GM06990 (cell line): ENCODE measurements at regions not wholly inside any gene's neighbourhood (a gene's known extent, or its start where the extent isn't known, plus 50 kb on each side); places are given as distances from the start of the nearest gene placed in this dataset.

Experiments used
- DNase-seq: peaks from one replicate; pipeline ENCODE4 v3.0.0-alpha.2; 2011; ENCODE audit not compliant: insufficient read length; ENCODE audit errors: extremely low read depth
- H3K27me3 ChIP-seq: replicated peaks from 2 replicates; pipeline ENCODE4 v1.6.0; 2011; ENCODE audit warnings: low read length; ENCODE audit not compliant: control insufficient read depth, insufficient read depth
- H3K36me3 ChIP-seq: 2 replicates; pipeline ENCODE4 v1.5.1; 2011; ENCODE audit warnings: low read length; ENCODE audit not compliant: control insufficient read depth, insufficient read depth
- H3K4me3 ChIP-seq: replicated peaks from 2 replicates; pipeline ENCODE4 v1.5.1; 2011; ENCODE audit warnings: low read depth, mild to moderate bottlenecking, control low read depth, low read length
- TF ChIP-seq, protein P1 (sequence below): IDR thresholded peaks from 2 replicates; pipeline ENCODE4 v1.5.1; 2011; ENCODE audit warnings: low read length, control low read depth, mild to moderate bottlenecking, inconsistent platforms; ENCODE audit not compliant: insufficient read depth, poor library complexity, severe bottlenecking

DNA sequence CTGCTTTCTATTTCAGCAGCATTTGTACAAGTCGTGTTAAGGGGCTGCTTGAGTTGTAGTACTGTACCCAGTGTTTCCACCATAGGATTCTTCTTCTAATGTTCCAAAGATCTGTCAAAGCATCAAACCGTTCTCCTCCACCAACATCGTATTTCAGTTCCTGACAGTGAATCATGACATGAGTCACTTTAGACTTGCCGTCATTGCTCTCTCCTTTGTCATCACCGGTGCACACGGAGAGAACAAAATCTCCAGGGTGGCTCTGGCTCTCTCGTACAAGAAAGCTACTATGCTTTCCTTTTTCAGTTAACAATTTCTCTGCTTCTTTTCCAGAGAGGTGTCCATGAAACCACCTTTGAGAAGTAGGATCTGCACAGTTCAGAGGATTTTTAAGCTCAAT lies 270.9 kb upstream of the CCDC54 start:
- no peaks in the 10 kb centered on the region for H3K27me3 ChIP-seq
- TF ChIP-seq, protein P1, sequence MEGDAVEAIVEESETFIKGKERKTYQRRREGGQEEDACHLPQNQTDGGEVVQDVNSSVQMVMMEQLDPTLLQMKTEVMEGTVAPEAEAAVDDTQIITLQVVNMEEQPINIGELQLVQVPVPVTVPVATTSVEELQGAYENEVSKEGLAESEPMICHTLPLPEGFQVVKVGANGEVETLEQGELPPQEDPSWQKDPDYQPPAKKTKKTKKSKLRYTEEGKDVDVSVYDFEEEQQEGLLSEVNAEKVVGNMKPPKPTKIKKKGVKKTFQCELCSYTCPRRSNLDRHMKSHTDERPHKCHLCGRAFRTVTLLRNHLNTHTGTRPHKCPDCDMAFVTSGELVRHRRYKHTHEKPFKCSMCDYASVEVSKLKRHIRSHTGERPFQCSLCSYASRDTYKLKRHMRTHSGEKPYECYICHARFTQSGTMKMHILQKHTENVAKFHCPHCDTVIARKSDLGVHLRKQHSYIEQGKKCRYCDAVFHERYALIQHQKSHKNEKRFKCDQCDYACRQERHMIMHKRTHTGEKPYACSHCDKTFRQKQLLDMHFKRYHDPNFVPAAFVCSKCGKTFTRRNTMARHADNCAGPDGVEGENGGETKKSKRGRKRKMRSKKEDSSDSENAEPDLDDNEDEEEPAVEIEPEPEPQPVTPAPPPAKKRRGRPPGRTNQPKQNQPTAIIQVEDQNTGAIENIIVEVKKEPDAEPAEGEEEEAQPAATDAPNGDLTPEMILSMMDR = no peak
- DNase-seq = no peak
- H3K36me3 ChIP-seq = no peaks in the 10 kb centered on the region
- H3K4me3 ChIP-seq = no peak overlapping the region

DNA sequence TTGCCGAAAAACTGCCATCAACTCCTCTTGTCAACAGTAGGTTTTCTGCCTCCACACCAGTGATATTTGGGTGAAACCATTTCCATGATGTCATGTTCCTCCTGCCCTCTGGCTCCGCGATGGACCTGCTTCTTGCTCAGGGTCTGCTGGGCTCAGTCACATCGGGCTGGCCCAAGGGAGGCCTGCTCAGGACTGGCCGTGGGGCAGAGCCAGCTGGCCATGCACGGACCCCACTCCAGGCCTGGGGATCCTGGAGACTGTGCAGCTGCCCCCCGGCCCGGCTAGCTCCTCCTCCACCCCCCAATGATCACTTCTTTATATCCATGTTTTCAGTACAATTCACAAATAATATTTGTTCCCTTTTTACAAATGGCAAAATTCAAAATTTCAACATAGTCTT lies 270.3 kb upstream of the CCDC54 start:
- Histone ChIP-seq H3K27me3 (no peaks in the 10 kb centered on the region), H3K36me3 (no peaks in the 10 kb centered on the region), H3K4me3 (no peak overlapping the region)
- DNase-seq = no peak
- TF ChIP-seq, protein P1 = no peak

DNA sequence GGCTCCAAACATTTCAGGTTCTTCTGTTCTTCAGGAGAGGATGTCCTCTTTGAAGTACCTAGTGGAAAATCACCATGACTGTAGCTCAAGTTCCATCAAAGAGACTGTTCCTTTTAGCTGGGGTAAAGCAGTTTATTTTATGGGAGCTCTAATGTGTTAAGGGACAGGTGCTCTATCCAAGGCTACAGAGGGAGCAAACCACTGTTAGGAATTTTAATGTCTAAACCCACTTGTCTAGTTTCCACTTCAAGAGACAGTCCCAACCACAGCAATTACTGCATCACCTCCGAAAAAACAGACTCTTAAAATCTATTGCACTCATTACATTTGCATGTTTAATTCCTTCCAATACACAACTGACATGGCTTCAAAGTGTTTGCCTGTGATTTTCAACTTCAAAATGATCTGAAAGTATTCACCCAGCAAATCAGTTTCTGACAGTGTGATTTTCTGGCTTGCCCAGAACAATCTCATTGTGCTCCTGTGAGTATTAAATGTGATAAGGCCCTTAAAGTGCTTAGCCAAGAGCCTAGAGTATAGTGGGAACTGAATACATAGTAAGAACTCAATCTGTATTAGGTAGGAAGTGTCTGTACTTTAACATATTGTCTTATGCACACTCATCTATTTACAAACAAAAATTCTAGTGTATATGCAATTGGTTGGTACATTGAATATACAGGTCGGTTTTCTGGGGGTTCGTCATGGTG lies 266.5 kb upstream of the CCDC54 start:
- Histone ChIP-seq H3K36me3 (no peaks in the 10 kb centered on the region), H3K4me3 (no peak overlapping the region), H3K27me3 (no peaks in the 10 kb centered on the region)
- DNase-seq = no peak
- TF ChIP-seq, protein P1 = no peak

DNA sequence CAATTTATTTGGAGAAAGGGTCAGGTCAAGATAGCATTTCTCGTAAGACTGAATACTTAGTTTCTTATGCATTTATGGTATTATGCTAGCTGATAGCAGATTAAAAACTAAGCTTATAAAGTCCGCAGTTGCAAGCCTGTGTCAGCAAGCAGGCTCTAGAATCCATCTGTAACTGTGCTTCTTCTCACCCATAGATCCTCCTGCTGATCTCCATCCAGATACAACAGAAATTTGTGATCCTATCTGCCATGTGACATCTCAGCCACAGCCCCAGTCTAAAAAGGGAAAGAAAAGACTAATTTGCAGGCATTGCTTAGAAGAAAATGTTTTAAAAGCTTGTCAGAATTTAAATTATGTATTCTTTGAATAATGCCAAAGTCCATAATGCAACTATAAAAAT lies 265.4 kb upstream of the CCDC54 start:
- Histone ChIP-seq H3K27me3 (no peaks in the 10 kb centered on the region), H3K4me3 (no peak overlapping the region), H3K36me3 (no peaks in the 10 kb centered on the region)
- no peak for DNase-seq
- TF ChIP-seq, protein P1 = no peak

DNA sequence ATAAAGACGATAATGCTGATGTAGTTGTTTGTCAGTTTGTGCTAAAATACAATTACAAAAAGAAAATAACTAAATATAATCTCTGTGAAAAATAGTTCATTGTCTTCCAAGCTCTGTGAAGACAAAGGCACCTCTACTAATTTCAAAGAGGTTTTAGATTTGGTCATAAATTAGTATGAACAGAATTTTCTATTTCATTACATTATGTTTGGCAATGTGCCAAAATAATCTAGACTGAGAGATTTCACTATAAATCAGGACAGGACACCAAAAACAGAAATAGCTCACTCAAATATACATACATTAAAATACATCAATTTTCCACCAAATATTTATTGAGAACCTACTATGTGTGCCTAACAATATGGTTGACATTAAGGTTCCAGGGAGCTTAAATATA lies 264.9 kb upstream of the CCDC54 start:
- TF ChIP-seq, protein P1 = no peak
- DNase-seq = no peak
- no peaks in the 10 kb centered on the region for H3K36me3 ChIP-seq
- H3K27me3 ChIP-seq = no peaks in the 10 kb centered on the region
- no peak overlapping the region for H3K4me3 ChIP-seq

DNA sequence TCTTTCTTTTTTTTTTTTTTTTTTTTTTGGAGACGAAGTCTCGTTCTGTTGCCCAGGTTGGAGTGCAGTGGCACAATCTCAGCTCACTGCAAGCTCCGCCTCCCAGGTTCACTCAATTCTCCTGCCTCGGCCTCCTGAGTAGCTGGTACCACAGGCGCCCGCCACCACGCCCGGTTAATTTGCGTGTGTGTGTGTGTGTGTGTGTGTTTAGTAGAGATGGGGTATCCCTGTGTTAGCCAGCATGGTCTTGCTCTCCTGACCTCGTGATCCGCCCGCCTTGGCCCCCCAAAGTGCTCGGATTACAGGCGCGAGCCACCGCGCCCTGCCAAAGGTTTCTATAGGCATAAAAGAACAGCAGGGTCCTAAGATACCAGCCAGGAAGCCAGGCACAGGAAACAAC lies 261.0 kb upstream of the CCDC54 start:
- no peak for DNase-seq
- Histone ChIP-seq H3K4me3 (no peak overlapping the region), H3K27me3 (no peaks in the 10 kb centered on the region), H3K36me3 (no peaks in the 10 kb centered on the region)
- TF ChIP-seq, protein P1 = no peak
